Colonic mucosa (tissue), 4 donors: ENCODE measurements at regions not wholly inside any gene's neighbourhood (a gene's known extent, or its start where the extent isn't known, plus 50 kb on each side); places are given as distances from the start of the nearest gene placed in this dataset.

ENCODE experiments used
- DNase-seq: peaks from one replicate; pipeline ENCODE4 v3.0.0-alpha.2; 2020
- H3K27ac ChIP-seq: fragments of 200-600 bp; one replicate; pipeline ENCODE4 v1.8.0; 2021
- H3K27me3 ChIP-seq: fragments of 200-600 bp; one replicate; pipeline ENCODE4 v1.8.0; 2021
- H3K36me3 ChIP-seq: fragments of 200-600 bp; one replicate; pipeline ENCODE4 v1.8.0; 2021
- H3K4me1 ChIP-seq: fragments of 200-600 bp; one replicate; pipeline ENCODE4 v1.8.0; 2021; ENCODE audit warnings: mild to moderate bottlenecking
- H3K4me3 ChIP-seq: fragments of 200-600 bp; one replicate; pipeline ENCODE4 v1.8.0; 2021
- H3K9ac ChIP-seq, 2 donors: one replicate each; pipeline ENCODE4 v1.7.0; 2013; ENCODE audit warnings: control low read depth in 2 of 2, low read depth in 2 of 2, low read length in 2 of 2
- H3K9me3 ChIP-seq: fragments of 200-600 bp; one replicate; pipeline ENCODE4 v1.8.0; 2021
- intact Hi-C: fragments of 100-400 bp; cut with DNase I; formaldehyde crosslinking; loops from one replicate; pipeline ENCODE4 v1.14.1; 2022
- TF ChIP-seq, protein P1 (sequence below): fragments of 200-600 bp; IDR thresholded peaks from one replicate; pipeline ENCODE4 v1.8.0; 2022; ENCODE audit warnings: antibody characterized with exemption, mild to moderate bottlenecking
- donor health status: healthy.
- donor health status: DM: no; HTN: no; CAD: no.
- donor health status: DM: no; HTN: no; CAD: no.

DNA sequence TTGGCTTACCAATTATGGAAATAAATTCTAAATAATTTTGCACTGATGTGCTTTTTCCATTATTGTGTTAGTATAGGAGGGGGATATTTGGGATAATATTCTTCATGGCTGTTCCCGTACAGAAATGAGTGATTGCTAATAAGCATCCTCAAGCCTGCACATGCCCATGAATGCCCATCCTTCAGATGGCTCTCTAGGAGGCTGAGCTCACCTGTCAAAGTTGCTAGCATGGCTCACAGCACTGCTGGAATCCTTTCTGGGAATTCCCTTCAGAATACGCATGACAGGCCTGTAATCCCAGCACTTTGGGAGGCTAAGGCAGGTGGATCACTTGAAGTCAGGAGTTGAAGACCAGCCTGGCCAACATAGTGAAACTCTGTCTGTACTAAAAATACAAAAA lies 124.1 kb downstream of the NXNL2 start:
- Histone ChIP-seq H3K27me3 (no peaks in the 10 kb centered on the region), H3K9me3 (no peaks in the 10 kb centered on the region), H3K27ac (no peak overlapping the region), H3K4me3 (no peak overlapping the region), H3K4me1 (no peaks in the 10 kb centered on the region), H3K9ac (no peak overlapping the region), H3K36me3 (no peaks in the 10 kb centered on the region)
- intact Hi-C loops = no loop called here
- DNase-seq = no peak
- TF ChIP-seq, protein P1, sequence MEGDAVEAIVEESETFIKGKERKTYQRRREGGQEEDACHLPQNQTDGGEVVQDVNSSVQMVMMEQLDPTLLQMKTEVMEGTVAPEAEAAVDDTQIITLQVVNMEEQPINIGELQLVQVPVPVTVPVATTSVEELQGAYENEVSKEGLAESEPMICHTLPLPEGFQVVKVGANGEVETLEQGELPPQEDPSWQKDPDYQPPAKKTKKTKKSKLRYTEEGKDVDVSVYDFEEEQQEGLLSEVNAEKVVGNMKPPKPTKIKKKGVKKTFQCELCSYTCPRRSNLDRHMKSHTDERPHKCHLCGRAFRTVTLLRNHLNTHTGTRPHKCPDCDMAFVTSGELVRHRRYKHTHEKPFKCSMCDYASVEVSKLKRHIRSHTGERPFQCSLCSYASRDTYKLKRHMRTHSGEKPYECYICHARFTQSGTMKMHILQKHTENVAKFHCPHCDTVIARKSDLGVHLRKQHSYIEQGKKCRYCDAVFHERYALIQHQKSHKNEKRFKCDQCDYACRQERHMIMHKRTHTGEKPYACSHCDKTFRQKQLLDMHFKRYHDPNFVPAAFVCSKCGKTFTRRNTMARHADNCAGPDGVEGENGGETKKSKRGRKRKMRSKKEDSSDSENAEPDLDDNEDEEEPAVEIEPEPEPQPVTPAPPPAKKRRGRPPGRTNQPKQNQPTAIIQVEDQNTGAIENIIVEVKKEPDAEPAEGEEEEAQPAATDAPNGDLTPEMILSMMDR = no peak

DNA sequence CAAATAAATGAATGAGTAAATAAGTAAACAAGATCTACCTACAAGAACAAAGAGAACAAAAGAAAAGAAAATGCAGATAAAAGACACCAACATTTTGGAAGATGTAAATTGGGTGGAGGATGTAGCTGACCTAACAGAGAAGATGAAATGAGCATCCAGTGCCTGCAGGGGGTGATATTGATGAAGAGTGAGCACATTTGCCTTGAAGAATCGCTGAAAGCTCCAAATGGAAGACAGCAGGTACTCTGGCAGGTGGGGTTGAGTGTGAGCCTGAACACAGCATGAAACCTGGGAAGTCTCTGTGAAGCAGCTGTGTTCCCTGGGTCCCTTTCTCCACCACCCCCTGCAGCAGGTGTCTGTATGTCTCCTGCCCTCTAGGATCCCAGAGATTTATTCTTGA lies 125.6 kb downstream of the NXNL2 start:
- no peak overlapping the region for H3K9ac ChIP-seq
- intact Hi-C loops = no loop called here
- no peaks in the 10 kb centered on the region for H3K4me1 ChIP-seq
- H3K27me3 ChIP-seq = no peaks in the 10 kb centered on the region
- no peaks in the 10 kb centered on the region for H3K36me3 ChIP-seq
- DNase-seq = no peak
- H3K9me3 ChIP-seq = no peaks in the 10 kb centered on the region
- TF ChIP-seq, protein P1 = no peak
- no peak overlapping the region for H3K27ac ChIP-seq
- no peak overlapping the region for H3K4me3 ChIP-seq

DNA sequence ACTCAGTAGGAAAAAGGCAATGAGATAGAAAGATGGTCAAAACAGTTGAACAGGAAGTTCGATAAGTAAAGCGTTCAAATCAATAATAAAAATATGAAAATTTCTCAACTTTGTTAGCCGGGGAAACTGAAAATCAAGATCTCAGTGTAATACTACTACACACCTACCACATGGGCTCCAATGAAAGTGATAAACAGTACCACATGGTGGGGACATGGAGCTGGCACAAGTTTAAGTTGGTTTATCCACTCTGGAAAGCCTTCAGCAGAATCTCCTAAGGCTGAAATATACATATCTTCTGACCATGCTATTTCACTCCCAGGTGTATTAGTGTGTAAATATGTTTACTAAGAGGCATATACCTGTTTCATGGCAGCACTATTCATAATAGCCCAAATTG lies 126.8 kb downstream of the NXNL2 start:
- H3K4me3 ChIP-seq = no peak overlapping the region
- H3K27me3 ChIP-seq = no peaks in the 10 kb centered on the region
- H3K4me1 ChIP-seq = no peaks in the 10 kb centered on the region
- intact Hi-C loops = no loop called here
- DNase-seq = no peak
- no peaks in the 10 kb centered on the region for H3K9me3 ChIP-seq
- H3K36me3 ChIP-seq = no peaks in the 10 kb centered on the region
- TF ChIP-seq, protein P1 = no peak
- H3K9ac ChIP-seq = no peak overlapping the region
- H3K27ac ChIP-seq = no peak overlapping the region

- Histone ChIP-seq H3K36me3 (no peaks in the 10 kb centered on the region), H3K27me3 (no peaks in the 10 kb centered on the region), H3K4me1 (no peaks in the 10 kb centered on the region), H3K27ac (no peak overlapping the region), H3K9ac (no peak overlapping the region), H3K9me3 (no peaks in the 10 kb centered on the region), H3K4me3 (no peak overlapping the region)
- TF ChIP-seq, protein P1 = no peak
- no peak for DNase-seq
- intact Hi-C loops = no loop called here
Measured at GRCh38 chr9:88663771-88664419, 128.9 kb downstream of the NXNL2 start.

DNA sequence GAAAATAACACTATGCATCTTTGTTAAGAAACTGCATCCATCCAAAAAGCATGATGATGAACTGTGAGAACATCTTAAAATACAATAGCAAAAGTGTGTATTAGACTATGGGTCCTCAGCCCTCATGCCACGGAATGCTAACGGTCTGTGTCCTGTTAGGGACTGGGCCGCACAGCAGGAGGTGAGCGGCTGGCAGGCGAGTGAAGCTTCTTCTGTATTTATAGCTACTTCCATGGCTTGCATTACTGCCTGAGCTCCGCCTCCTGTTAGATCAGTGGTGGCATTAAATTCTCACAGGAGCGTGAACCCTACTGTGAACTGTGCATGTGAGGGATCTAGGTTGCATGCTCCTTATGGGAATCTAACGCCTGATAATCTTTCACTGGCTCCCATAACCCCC lies 129.8 kb downstream of the NXNL2 start:
- Histone ChIP-seq H3K36me3 (no peaks in the 10 kb centered on the region), H3K9ac (no peak overlapping the region), H3K27ac (no peak overlapping the region), H3K27me3 (no peaks in the 10 kb centered on the region), H3K4me3 (no peak overlapping the region), H3K4me1 (no peaks in the 10 kb centered on the region), H3K9me3 (no peaks in the 10 kb centered on the region)
- intact Hi-C loops = no loop called here
- TF ChIP-seq, protein P1 = no peak
- no peak for DNase-seq
